GM18868 (cell line): ENCODE measurements at regions not wholly inside any gene's neighbourhood (a gene's known extent, or its start where the extent isn't known, plus 50 kb on each side); places are given as distances from the start of the nearest gene placed in this dataset.
"Not testable (repeated sequence)": the region's sequence is repeated elsewhere in the genome, so short reads cannot be mapped to it uniquely, and the experiment has no call there.

ENCODE experiments used
- ATAC-seq: cut with Tn5 transposase; IDR thresholded peaks from one replicate; pipeline ENCODE4 v1.9.1; 2021; ENCODE audit warnings: mild to moderate bottlenecking, moderate library complexity; ENCODE audit not compliant: unreplicated experiment

DNA sequence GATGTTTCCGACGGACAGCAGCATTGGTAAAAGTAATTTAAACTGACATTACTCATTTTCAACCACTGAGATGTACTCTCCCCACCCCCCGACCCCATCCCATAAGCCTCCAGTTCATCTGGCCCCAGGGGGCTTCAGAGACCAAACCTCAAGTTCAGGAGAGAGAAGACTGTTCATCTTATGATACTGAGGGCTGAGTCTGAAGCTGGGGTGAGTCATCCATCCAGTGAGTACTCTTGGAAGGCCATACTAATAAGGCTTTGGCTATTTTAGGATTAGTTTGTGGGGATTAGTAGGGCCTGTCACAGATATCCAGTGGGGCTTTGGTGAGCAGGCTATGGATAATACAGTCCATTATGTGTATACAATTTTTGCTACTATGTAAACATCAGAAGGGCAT lies 125.3 kb upstream of the APCDD1 start:
- ATAC-seq = no peak

DNA sequence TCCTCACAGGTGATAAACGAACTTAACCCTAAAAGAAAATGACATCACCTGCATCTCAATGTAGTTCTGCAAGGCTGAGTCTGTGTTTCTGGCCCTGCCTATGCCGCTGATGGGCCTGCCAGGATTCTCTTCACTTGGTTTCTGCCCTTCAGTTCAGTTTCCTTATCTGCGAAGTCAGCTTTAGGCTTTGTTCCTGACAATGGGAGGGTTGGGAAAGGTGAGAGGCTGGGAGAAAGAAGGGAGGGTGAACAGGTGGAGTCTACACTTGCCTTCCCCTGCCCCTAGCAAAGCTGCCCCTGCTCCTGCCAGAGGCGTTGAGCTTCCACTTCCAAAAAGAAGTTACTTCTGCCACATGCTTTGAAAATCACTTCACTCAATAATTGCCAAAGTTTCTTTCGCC lies 124.0 kb upstream of the APCDD1 start:
- no peak for ATAC-seq

DNA sequence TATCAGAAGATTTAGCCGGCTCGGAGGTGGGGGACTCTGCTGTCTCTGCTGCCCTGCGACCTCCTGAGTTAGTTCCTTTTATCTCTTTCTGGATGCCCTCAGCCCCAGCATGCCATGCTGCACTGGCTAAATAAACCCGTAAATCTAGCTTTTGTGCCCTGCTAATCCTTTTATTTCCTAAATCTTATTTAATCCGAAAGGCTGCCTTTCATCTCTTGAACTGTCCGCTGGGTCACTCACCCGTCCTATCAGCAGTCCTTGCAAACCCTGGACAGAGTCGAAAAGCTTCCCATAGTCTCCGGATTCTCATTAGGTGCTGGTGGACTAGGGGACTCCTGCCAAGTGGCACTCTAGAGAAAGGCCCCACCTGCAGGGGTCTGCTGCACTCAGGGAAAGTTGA lies 122.0 kb upstream of the APCDD1 start:
- ATAC-seq = no peak

DNA sequence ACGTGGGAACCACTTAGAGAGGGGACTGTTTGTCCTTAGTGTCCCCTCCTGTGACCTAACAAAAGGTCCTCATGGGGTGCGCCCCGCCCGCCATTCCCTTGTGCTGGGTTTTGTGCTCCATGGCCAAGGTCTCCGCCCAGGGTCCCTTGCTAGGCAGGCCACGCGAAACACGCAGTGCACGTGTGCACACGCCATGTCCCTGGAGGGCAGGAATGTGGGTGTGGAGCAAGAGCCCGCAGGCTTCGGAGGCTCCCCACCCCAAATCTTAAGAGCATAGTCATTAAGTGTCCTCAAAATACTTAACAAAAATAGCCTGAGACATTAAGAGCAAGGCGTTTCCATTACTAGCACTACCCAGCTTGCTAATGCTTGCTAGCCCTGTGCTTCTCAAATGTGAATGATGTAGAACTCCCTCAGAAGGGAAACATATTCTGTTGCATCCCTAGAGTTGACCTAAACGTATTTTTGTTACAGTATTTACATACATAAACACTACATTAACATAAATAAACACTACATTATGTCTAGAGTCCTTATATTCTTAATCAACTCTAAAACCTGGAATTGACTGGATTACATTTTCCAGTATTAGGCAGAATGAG lies 117.6 kb upstream of the APCDD1 start:
- no peak for ATAC-seq

DNA sequence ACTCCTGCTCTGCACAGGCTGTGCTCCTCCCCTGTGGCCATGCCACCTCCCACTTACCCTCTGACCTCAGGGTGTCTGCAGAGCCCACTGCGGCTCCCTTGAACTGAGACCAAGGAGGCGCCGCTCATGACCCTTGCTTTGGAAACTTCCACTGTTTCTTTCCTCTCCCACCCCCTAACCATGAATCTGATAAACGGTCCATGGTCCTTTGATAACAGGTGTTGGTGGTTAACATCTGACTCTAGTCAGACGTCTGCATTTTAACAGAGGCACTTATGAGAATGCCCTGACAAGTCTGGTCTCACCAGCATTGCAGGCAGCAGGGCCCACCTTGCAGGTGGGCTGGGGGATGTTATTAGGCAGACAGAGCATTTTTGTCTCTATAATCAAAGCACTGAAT lies 113.6 kb upstream of the APCDD1 start:
- ATAC-seq = no peak

DNA sequence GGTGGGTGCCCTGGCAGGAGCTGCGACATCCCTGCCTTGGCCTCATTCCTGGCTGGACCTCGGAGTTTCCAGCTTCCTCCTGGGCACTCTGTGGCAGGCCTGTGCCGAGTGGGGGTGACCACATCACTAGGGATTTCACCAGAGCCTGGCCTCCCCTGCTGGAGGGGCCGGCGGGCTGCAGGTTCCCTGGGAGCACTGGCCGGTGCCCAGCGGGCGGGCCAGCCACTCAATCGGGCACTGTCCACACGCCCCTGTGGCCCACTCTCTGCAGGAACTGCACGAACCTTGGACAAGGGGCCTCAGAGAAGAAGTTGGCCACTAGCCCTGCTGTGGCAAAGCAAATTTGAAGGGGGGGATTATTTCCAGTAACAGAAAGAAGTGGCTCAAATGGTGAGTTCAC lies 110.7 kb upstream of the APCDD1 start:
- no peak for ATAC-seq

DNA sequence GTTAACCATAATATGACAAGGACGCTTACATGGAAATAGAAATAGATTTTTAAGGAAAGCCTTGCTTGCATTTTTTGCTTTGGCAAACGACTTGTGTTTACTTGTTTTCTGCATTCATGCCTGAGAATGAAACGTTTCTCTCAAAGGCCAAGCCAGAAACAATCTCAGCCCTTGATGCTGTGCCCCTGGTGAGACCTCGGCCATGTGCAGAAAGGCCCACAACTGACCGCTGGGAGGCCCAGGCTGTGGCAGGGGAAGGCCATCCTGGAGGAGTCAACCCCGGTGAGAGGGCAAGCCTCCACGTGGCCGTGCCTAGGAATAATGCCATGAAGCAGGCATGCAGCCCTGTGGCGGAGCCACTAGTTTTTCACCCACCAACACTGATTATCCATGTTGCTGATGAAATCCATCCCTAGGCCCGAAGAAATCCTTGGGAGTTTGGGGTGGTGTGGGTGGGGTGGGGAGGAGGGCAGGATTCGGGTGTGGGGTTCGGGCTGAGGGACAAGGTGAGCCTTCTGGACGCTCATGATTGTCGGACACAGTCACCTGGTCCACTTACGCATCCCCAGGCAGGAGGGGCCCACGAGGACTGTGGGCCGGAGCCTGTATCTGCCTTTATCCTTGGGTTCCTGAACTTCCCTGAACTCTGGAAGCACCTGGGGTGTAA lies 107.6 kb upstream of the APCDD1 start:
- no peak for ATAC-seq

DNA sequence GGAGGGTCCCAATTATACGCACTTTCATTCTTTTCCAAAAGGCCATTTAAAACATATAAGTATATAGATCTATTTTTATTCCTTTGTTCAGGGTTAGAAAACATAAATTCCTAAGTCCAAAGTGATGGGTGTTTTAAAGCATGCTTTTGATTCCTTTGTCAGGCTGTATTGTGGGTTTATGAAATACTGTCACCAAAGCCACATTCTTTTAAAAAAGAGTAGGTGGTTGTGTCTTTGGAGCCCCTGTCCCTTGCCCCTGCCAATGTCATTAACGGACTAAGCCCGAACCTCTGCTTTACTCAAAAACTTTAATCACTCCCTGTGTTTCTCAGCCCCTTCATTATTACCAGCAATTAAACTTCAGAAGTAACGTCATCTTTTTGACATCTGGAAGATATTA lies 104.9 kb upstream of the APCDD1 start:
- no peak for ATAC-seq

DNA sequence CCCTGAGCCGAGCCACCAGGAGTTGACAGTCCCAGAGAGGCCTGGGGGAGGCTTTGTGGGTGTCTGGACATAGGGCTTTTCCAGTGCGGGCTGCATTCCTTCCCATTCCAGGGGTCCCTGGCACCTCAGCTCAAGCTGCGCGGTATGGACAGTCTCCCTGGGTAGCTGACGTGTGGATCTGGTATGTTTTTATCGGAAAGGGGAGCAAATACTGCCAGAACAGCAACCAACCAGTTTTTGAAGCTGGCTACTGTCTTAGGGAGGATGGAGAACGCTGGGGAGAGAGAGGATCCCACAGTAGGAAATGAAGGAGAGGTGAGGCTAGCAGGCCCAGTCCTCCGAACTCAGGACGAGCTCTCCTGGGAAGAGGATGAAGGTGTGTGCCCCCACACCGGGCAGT lies 103.8 kb upstream of the APCDD1 start:
- ATAC-seq = no peak

DNA sequence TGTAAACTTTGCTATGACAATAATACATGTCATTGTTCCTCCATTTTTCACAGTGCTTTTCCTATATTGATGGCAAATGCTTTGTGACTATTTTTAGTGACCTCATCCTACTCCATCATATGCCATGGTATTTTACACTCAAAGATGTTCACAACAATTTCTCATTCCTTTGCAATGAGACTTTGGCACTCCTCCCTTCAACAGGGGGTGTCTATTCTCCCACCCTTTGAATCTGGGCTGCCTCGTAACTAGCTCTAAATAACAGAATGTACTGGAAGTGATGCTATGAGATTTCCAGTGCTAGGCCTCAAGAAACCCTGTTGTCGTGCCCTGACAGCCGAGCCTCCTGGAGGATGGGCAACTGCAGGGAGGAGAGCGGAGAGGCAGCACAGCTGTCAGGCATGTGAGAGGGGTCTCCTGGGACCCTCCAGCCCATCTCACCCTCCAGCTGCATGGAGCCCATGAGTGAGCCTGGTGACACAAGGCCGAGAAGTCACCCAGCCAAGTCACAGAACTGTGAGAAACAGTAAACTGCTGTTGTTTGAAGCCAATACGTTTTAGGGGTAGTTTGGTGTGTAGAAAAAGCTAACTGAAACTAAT lies 103.1 kb upstream of the APCDD1 start:
- no peak for ATAC-seq

DNA sequence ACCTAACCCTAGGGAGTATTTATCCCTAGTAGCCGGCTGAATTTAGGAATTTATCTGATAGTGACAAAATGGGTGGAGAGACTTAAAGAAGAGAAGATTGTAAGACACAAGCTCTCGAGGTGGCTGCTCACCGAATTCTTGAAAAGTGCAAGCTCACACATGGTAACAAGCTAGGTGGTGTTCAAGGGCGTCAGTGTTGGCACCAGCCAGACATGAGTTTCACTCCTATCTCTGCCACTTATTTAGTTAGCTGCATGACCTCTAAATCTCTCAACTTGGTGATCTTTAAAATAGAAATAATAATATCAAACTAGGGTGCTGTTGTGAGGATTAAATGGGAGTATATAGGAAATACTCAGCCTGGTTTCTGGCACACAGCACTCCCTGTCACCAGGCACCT lies 102.6 kb upstream of the APCDD1 start:
- no peak for ATAC-seq

DNA sequence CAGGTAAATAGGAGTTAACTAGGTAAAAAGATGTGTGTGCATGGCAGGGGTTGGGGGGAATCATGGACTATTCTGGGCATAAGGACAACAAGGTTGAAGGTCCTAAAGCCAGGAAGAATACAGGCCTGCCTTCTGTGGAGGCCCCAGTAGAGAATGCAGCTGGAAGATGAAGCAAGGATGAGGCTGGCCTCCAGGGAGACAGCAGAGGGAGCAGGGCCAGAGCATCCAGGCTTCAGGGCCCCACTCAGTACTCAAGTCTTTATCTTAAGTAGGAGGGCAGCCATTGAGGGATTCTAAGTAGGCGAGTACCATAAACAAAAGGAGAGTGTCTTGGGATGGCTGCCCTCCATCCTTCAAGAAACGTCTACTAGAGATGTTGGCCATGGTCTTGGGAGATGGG lies 101.8 kb upstream of the APCDD1 start:
- ATAC-seq = no peak

DNA sequence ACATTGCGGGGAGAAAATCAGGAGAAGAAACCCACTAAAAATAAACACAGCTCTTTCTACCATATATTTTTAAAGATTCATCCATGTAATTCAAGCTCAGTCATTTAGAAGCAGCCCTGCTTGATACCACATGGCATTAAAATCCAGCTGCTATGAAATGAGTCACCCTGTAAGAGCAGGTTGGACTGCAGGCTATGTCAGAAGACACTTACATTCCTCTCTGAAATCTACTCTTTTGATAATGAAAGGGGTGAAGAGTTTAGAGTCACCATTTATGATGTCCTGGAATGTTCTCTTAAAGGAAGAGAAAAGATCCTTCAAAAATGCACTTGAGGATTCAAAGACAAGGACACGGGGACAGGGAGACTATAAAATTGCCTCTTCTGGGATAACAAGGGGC lies 100.6 kb upstream of the APCDD1 start:
- no peak for ATAC-seq

DNA sequence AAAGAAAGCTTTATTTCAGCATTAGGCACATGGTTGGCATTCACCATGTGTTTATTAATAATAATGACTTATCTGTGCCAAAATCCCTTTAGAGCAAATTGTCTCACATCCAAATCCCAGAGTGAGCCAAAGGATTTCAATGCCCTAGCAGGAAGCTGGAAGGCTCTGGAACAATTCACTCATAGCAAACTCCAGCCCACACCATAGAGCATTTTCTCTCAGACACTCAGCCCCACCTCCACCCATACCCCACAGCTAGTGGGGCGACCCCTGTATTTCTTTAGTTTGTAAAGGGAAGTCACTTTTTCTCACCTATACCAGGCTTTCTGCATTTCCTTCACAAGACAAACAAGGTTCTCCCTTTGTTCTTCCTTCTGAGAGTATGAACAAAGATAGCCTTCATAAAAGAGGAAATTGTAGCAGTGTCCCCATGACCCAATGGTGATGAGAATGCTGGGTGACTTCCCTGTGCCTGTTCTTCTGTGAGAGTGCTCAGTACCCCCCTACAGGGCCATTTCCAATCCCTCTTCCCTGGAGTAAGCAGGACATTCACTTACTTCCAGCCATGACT lies 100.1 kb upstream of the APCDD1 start:
- ATAC-seq = no peak

DNA sequence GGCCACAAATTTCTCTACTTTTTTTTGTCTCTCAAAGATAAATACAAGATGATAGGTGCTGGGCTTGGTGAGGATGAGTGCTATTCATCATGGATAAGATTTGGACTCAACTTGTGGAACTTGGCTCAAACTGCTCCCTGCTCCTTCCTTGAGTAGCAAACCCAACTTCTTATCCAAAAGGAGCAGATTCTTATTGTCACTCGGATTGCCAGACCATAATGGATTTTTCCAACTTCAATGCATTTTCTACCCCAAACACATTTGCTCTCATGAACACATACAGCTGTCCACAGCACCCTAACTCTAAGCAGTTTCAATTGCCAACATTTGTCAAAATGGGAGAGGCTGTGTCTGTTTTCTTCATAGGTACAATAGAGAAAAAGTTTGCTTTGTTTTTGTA lies 99.5 kb upstream of the APCDD1 start:
- no peak for ATAC-seq

DNA sequence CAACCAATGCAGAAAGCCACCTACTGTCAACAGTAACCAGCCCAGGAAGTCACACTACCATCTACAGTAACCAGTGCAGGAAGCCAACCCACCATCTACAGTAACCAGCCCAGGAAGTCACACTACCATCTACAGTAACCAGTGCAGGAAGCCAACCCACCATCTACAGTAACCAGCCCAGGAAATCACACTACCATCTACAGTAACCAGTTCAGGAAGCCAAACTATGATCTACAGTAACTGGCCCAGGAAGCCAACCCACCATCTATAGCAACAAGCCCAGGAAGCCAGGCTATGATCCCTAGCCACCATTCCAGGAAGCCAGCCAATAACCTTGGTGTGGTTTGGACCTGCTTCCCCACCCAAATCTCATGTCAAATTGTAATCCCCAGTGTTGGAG lies 97.4 kb upstream of the APCDD1 start:
- ATAC-seq = not testable (repeated sequence)

DNA sequence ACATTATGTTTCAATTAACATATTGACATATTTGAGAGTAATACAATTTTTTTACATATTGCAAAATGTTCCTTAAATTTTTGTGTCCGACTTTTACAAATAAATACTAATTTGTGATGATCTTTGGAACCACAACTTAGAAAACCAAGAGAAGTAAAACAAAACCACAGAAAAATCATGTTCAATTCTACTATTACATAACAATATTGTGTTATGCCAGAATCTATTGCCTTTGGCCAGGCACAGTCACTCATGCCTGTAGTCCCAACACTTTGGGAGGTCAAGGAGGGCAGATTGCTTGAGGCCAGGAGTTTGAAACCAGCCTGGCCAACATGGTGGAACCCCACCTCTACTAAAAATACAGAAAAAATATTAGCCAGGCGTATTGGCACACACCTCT lies 92.8 kb upstream of the APCDD1 start:
- no peak for ATAC-seq

DNA sequence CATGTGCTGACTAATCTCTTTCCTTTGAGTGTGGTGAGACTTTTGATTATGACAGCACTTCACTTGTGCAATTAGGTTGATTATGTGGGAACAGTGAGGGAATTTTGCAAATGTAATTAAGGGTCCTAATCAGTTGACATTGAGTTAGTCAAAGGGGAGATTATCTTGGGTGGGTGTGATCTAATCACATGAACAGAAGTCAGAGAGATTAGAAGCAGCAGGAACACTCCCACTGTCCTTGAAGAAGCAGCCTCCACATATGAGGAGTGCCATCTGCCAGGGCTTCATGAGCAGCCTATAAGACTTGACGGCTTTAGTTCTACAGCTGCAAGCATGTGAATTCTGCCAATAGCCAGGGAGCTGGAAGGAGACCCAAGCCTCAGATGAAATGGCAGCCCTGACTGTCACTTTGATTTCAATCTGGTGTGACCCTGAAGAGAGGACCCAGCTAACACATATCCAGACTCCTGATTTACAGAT lies 89.4 kb upstream of the APCDD1 start:
- ATAC-seq = no peak

DNA sequence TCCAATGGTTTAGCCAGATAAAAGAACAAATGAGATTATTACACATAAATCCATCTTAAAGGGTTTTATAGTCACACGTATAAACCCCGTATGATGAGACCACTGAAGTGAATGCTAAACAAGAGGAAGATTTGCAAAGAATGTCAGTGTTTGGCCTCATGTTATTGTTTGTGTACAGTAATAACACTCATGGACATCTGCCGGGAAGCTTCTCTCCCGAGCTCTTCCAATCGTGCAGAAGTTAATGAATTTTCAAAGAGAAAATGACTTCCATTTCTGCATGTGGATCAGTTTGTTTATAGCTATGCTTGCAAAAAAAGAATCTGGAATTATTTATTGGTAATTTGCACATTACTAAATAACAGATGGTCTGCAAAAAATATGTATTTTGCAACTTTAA lies 88.5 kb upstream of the APCDD1 start:
- ATAC-seq = no peak

DNA sequence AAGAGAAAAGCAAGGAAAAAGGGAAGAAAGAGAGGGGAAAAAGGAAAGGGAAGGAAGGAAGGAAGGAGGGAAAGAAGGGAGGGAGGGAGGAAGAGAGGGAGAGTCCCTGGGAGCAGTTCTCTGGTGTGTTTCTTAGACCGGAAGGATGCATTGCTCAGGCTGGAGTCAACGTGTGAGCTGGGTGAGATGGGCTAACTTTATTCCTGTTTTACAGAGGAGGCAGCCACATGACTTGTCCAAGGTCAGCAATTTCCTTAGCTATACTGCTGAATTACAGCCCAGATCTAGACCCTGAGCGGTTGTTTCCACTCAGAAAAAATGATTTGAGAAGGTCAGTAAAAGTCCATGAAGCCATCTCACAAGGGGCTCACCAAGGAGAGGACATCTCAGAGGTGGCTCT lies 86.6 kb upstream of the APCDD1 start:
- ATAC-seq = no peak

DNA sequence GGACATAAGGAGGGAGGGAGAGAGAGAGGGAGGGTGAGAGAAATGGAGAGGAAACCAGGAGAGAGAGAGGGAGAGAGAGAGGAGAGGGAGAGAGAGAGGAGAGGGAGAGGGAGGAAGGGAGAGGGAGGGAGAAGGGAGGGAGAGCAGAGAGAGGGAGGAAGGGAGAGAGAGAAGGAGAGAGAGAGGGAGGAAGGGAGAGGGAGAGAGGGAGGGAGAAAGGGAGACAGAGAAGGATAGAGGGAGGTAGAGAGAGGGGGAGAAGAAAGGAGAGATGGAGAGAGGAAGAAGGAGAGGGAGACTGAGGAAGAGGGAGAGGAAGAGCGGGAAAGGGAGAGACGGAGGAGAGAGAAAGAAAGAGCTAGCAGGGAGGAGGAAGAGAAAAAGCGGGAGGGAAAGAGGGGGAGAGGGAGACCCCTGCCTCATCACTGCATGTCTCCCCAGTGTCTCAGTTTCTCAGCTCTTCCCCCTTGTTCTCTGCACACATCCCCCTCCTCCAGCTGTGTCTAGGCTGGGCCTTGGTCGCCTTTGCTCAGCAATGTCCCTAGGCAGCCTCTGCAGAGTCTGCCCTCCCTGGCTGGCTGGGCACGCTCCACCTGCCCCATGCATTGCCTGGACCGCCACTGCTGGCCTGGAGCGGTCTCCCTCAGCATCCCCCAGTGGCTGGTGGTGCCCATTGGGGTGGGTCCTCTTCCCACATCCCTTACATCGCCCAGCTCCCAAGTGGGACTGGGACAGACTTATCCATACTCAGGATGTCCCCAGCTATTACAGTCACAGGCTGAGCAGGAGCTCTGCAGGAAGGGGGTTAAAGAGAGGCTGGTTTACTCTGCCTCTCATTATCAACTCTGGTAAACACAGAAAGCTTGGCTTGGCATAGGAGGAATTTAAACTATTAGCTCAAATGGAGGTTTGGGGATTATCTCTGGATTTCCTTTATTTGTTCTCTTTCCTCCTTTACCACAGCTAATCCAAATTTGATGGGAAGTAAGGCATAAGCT lies 85.7 kb upstream of the APCDD1 start:
- ATAC-seq = no peak
